DMS153 (cell line): ENCODE measurements at regions not wholly inside any gene's neighbourhood (a gene's known extent, or its start where the extent isn't known, plus 50 kb on each side); places are given as distances from the start of the nearest gene placed in this dataset.

ENCODE experiments used
- DNase-seq: peaks from one replicate; lab custom pipeline; 2025; lab: John Stamatoyannopoulos, UW

DNA sequence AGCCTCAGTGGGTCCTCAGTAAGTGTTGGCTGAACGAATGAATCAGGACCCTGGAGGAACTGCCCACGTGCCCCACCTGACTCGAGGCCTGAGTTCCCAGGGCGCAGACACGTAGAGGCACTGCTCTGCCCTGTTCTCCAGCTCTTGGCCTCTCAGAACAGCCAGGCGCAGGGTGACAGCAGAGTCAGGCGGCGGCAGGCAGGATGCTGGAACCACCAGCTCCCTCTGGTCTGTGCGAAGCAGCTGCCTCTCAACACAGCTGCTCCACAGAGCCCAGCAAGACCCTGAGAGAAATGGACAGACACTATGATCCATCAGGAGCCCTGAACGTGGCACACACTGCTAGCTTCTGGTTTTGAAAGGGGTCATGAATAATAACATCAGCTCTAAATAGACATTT lies 53.1 kb upstream of the BCO1 start:
- no peak for DNase-seq

DNA sequence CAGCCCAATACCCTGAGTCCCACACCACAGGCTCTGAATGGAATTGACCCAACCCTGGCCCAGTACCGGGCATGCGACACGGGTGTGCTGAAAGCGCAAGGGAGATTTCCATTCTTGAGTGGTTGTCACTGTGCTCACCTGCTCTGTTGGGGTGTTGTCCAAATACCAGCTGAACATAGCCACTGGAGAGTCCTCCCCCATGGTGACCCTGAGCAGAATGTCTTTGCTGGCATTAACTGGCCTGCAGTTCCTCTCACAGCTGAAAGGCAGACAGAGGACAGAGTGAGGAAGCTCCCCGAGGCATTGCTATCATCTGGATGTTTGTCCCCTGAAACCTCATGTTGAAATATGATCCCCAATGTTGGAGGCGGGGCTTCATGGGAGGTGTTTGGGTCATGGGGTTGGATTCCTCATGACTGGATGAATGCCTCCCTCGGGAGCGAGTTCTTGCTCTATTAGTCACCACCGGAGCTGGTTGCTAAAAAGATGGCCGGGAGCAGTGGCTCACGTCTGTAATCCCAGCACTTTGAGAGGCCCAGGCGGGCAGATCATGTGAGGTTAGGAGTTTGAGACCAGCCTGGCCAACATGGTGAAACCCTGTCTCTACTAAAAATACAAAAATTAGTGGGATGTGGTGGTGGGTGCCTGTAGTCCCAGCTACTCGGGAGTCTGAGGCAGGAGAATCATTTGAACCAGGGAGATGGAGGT lies 57.3 kb upstream of the BCO1 start:
- peak; percentile 64 for DNase-seq

DNA sequence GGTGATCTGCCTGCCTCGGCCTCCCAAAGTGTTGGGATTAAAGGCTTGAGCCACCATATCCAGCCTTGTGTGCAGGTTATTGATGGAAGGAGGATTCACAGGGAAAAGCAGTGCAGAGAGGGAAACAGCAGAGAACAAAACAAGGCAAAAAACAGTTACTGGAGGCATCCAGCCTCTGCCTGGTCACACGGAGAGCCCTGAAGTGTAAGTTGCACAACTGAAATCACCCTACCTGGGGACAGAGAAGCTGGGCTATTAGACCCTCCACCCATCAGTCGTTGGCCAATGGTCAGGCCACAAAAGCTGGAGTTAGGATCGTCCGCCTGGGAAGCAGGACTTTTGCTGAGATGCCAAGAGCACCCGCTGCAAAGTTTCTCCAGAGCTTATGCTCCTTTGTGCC lies 57.9 kb upstream of the BCO1 start:
- DNase-seq, result no peak

DNA sequence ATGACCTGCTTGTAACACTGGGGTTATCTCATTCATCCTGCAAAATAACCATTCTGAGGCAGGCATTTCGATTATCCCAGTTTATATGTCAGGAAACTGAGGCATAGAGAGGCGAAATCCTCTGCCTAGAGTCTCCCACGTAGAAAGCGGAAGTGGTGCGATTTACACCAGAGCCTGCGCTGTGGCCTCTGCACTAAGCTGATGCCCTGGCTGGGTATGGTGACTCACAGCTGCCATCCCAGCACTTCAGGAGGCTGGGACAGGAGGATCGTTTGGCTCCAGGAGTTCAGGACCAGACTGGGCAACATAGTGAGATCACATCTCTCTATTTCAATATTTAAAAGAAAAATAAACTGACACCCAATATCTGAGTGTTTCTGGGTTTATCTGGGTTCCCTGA lies 59.3 kb upstream of the BCO1 start:
- no peak for DNase-seq

GRCh38 chr16:81175325-81175891 lies 63.1 kb upstream of the BCO1 start:
- no peak for DNase-seq

- DNase-seq, result no peak
Measured at GRCh38 chr16:81174644-81175324, 63.7 kb upstream of the BCO1 start.

DNA sequence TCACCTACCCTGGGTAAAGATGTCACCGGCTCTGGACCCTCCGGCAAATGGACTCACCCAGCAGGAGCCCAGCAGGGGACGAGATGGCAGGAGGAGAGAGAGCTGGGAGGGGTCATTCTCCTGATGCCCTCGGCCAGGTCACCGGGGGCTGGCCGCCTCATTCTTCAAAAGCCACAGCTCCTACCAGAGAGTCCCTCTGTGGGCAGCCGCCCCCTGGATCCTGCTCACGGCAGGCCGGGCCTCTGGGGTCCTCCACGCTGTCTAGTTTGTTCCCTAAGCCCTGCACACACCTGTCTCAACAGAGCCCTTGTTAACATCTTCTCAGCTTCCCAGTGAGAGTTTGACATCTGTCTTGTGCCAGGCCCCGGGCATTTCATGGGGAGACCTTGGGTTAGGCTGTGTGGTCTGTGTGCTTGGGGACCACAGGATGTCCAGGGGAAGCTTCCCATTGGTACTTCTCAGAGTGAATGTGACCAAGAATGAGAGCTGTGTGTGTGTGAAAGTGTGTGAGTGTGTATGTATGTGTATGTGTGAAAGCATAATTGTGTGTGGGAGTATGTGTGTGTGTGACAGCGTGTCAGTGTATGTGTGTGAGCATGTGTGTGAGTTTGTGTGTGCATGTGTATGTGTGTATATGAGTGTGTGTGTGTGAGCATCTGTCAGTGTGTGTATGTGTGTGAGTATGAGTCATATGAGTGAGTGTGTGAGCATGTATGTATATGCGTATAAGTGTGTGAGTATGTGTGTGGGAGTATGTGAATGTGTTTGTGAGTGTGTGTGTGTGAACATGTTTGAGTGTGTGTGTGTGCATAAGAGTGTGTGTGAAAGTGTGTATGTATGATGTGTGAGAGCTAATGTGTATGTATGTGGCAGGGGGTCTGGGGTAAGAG lies 65.5 kb upstream of the BCO1 start:
- DNase-seq, result no peak

DNA sequence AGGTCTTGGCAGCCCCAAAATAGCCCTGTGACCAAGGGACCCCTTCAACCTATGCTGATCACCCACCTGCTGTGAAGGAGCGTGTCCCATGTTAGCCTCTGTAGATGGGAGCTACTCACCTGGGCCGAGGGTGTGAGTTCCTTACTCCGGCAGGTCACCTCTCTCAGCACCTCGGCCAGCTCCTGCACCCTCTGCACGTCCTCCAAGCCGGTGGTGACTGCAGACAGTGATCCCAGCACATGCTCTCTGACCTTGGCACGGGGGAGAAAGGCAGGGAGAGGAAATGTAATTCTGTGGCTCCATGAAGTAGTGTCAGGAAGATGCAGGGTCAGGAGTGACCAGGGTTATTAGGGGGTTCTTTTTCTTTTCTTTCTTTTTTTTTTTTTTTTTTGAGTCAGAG lies 67.7 kb upstream of the BCO1 start:
- DNase-seq, result no peak

- no peak for DNase-seq
Measured at GRCh38 chr16:81168406-81168805, 70.1 kb upstream of the BCO1 start.

DNA sequence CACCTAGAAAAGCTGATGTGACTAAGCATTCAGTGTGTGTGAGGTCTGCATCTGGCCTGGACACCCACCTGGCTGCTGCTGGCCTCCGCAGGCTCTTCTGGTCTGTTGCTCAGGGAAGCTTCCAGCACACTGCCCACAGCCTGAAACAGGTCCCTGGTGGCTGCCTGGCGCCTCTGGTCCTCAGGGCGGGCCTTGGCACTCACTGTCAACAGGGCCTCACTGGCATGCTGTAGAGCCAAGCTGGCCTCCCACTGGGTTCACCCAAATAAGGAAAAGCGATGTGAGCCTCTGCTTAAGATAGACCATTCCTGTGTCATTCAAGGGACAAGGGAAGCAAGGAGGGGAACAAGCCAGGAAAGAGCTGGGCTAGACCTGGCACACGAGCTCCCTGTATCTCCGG lies 70.6 kb upstream of the BCO1 start:
- DNase-seq, result no peak

- no peak for DNase-seq
Measured at GRCh38 chr16:81166417-81167300, 70.5 kb upstream of the GCSH start.

GRCh38 chr16:81165411-81166097 lies 69.4 kb upstream of the GCSH start:
- DNase-seq, result no peak

GRCh38 chr16:81164958-81165357 lies 68.8 kb upstream of the GCSH start:
- no peak for DNase-seq

- DNase-seq, result peak; percentile 12
Measured at GRCh38 chr16:81164481-81164880, 68.3 kb upstream of the GCSH start.

GRCh38 chr16:81163671-81164070 lies 67.5 kb upstream of the GCSH start:
- no peak for DNase-seq

GRCh38 chr16:81158964-81159363 lies 62.8 kb upstream of the GCSH start:
- no peak for DNase-seq

DNA sequence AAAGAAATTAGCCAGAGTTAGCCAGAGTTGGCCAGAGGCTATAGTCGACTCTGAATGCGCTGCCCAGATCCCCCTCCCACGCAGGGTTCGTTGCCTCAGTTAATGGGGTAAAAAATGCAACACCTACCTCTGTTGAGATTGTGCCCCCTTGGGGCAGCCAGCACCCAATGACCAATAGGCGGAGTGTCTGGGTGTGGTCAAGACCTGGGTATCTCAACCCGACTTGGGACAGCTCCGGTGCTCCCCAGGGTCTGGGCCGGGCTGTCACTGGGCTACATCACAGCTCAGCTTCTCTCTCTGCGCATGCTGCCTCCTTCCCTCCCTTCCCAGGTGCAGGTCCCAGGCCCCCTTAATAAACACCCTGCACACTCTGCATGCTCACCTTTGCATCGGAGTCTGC lies 59.6 kb upstream of the GCSH start:
- DNase-seq, result no peak

GRCh38 chr16:81151648-81152310 lies 55.6 kb upstream of the GCSH start:
- DNase-seq, result no peak

DNA sequence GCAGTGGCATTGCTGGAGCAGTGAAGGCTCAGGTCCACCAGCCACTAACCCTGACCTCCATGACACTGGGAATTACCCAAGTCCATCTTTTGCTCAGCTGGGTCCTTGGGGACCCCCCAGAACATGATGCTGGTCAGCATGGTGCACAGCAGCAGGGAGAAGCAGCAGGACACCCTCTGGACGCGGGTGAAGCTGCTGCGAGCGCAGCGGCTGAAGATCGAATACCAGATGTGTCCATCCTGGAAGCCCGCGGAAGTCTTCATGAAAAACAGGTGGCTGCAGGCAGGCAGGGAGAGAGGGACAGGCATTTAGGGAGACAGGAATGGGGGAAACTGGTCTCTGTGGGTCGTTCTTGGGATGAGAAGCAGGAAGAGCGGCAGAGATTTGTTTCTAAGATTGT lies 53.4 kb upstream of the GCSH start:
- DNase-seq, result no peak

DNA sequence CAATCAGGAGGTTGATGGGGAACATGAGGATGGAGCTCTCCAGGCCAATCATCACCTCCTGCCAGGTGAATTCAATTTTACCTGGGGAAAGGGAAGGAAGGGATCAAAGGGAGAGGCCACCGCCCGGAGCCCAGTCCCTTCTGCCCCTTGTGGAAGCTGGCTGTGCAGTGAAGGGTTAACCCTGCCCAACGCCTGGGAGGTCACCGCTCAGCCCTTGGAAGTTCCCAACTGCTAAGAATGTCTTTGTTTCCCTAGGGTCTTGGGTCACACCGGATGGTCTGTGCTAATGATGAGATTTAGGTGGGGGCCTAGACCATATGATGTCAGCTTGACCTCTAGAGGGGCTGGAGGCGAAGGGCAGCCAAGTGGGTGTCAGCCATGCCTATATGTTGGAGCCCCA lies 52.1 kb upstream of the GCSH start:
- DNase-seq, result no peak
